ENCODE measurements at regions not wholly inside any gene's neighbourhood (a gene's known extent, or its start where the extent isn't known, plus 50 kb on each side); places are given as distances from the start of the nearest gene placed in this dataset.

DNA sequence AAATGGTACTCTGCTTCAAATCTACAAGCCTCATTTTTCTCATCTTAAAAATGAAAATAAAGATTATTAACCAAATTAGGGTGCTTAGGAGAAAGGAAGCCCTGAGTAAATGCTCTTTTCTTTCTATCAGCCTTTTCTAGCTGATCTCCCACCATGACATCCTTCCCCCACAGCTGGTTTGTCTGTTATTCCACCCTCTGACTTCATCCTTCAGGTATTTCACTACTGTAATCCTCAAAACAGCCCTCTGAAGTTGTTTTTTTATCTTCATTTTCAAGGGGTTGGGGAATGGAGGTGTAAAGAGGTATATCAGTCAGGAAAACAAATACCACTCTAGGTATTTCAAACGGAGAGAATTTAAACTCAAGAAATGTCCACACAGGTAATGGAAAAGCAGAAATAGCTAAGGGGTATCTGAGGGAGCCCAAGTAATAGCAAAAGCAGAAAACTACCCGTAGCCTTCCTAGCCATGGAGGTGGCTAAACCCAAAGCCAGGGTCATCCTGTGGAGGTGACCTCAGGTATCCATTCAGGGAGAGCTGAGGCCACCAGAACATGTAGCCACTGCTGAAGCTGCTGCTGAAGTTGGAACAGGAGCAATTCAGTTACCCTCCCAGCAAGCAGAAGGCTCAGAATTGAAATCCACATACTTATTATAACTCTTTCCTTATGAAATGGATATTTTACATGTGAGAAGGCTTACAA lies 990.9 kb upstream of the ACVR2A start:
- TF ChIP-seq CTCF (tag by site-specific recombination; IDR thresholded peaks at IDR 0.05) (no peak), ZNF138 (tag by site-specific recombination; IDR thresholded peaks at IDR 0.05; ENCODE audit: borderline replicate concordance) (no peak), ZNF274 (IDR thresholded peaks at IDR 0.05; ENCODE audit: low read length) (no peak), ZNF274 (tag by site-specific recombination; IDR thresholded peaks at IDR 0.05; ENCODE audit: borderline replicate concordance) (no peak), BCL11A (tag by site-specific recombination; IDR thresholded peaks at IDR 0.05; ENCODE audit: low read depth) (no peak), GLI4 (tag by site-specific recombination; IDR thresholded peaks at IDR 0.05) (no peak), GFI1B (tag by site-specific recombination; IDR thresholded peaks at IDR 0.05) (no peak), ZNF140 (tag by site-specific recombination; IDR thresholded peaks at IDR 0.05) (no peak), ZNF174 (tag by site-specific recombination; IDR thresholded peaks at IDR 0.05) (no peak), KLF1 (tag by site-specific recombination; IDR thresholded peaks at IDR 0.05) (no peak), ZNF23 (tag by site-specific recombination; IDR thresholded peaks at IDR 0.05; ENCODE audit: borderline replicate concordance) (no peak), ZNF558 (tag by site-specific recombination; IDR thresholded peaks at IDR 0.05) (no peak), ZFP41 (tag by site-specific recombination; IDR thresholded peaks at IDR 0.05; ENCODE audit: borderline replicate concordance) (no peak), ZNF654 (tag by site-specific recombination; IDR thresholded peaks at IDR 0.05; ENCODE audit: low read depth) (no peak), ZNF624 (tag by site-specific recombination; IDR thresholded peaks at IDR 0.05) (no peak)

Measured in HEK293 (cell line).